Ectodermal cell (in vitro differentiated cells): ENCODE measurements at regions not wholly inside any gene's neighbourhood (a gene's known extent, or its start where the extent isn't known, plus 50 kb on each side); places are given as distances from the start of the nearest gene placed in this dataset.

ENCODE experiments used
- H3K27ac ChIP-seq: 2 replicates; pipeline ENCODE4 v1.7.0; 2013; ENCODE audit warnings: mild to moderate bottlenecking, low read depth, low read length; ENCODE audit not compliant: insufficient read depth, poor library complexity, severe bottlenecking
- H3K27me3 ChIP-seq: 2 replicates; pipeline ENCODE4 v1.7.0; 2013; ENCODE audit warnings: mild to moderate bottlenecking, low read length; ENCODE audit not compliant: insufficient read depth, control insufficient read depth, poor library complexity, severe bottlenecking
- H3K36me3 ChIP-seq: one replicate; pipeline ENCODE4 v1.7.0; 2013; ENCODE audit warnings: low read length; ENCODE audit not compliant: control insufficient read depth, insufficient read depth
- H3K4me1 ChIP-seq: one replicate; pipeline ENCODE4 v1.7.0; 2013; ENCODE audit warnings: low read length; ENCODE audit not compliant: control insufficient read depth, insufficient read depth
- H3K4me3 ChIP-seq: 2 replicates; pipeline ENCODE4 v1.7.0; 2013; ENCODE audit warnings: low read depth, low read length, control low read depth; ENCODE audit not compliant: insufficient read depth
- H3K9me3 ChIP-seq: 2 replicates; pipeline ENCODE4 v1.7.0; 2013; ENCODE audit warnings: mild to moderate bottlenecking, low read length, moderate library complexity; ENCODE audit not compliant: control insufficient read depth
- WGBS, 2 experiments: methylation state at CpG; one replicate each; pipeline ENCODE4 v1.1.7; 2013; ENCODE audit warnings: missing lambda C conversion rate in 2 of 2; 5-methylcytosine and 5-hydroxymethylcytosine counted together

- no peak overlapping the region for H3K27ac ChIP-seq
- H3K36me3 ChIP-seq: no peaks in the 10 kb centered on the region
- no peaks in the 10 kb centered on the region for H3K9me3 ChIP-seq
- no peaks in the 10 kb centered on the region for H3K27me3 ChIP-seq
- 89 to 94% methylated on average over 5 to 6 of the region's 6 CpGs for WGBS, 2 experiments
- H3K4me1 ChIP-seq: no peaks in the 10 kb centered on the region
- no peak overlapping the region for H3K4me3 ChIP-seq
Measured at GRCh38 chr3:178302966-178303930, 233.0 kb upstream of the KCNMB2 start.

- WGBS, 2 experiments: no CpG with 5 or more reads among the region's 1 CpG
- no peak overlapping the region for H3K4me3 ChIP-seq
- no peaks in the 10 kb centered on the region for H3K4me1 ChIP-seq
- H3K36me3 ChIP-seq: no peaks in the 10 kb centered on the region
- no peaks in the 10 kb centered on the region for H3K27me3 ChIP-seq
- no peak overlapping the region for H3K27ac ChIP-seq
- no peaks in the 10 kb centered on the region for H3K9me3 ChIP-seq
Measured at GRCh38 chr3:178304758-178305467, 231.3 kb upstream of the KCNMB2 start.

DNA sequence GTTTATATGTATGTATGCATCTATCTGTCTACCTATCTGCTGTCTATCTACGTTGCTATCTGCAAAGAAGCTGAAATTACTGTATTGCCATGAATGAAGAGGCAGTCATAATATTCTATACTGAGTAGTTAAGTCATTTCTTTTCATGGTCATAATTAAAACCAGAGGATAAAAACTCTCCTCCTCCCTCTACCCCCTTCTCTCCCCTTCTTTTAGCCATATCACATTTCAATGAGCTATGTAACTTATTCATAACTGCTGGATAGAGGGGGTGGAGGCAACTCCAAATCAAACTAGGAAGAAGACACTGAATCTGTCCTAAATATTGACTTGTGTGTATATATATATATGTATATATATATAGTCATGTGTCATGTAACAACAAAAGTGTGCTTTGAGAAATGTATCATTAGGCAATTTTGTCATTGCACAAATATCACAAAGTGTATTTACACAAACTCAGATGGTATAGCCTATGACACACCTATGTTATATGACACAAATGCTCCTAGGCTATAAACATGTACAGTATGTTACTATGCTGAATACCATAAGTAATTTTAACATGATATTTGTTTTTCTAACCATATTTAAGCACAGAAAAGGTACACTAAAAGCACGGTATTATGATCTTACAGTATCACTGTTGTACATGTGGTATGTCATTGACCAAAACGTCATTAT is 229.7 kb upstream of the KCNMB2 start:
- H3K27me3 ChIP-seq: no peaks in the 10 kb centered on the region
- peaks cover 4% of the 10 kb centered on the region for H3K4me1 ChIP-seq
- H3K9me3 ChIP-seq: no peaks in the 10 kb centered on the region
- no peak overlapping the region for H3K27ac ChIP-seq
- H3K36me3 ChIP-seq: no peaks in the 10 kb centered on the region
- no peak overlapping the region for H3K4me3 ChIP-seq
- 94 to 100% methylated on average over 1 to 2 of the region's 3 CpGs for WGBS, 2 experiments

- H3K9me3 ChIP-seq: no peaks in the 10 kb centered on the region
- WGBS, 2 experiments: 90 to 96% methylated on average over 1 to 2 of the region's 2 CpGs
- H3K27me3 ChIP-seq: no peaks in the 10 kb centered on the region
- no peaks in the 10 kb centered on the region for H3K36me3 ChIP-seq
- peaks cover 4% of the 10 kb centered on the region for H3K4me1 ChIP-seq
- no peak overlapping the region for H3K4me3 ChIP-seq
- no peak overlapping the region for H3K27ac ChIP-seq
Measured at GRCh38 chr3:178308771-178309170, 227.5 kb upstream of the KCNMB2 start.

- Histone ChIP-seq H3K4me3 (no peak overlapping the region), H3K27ac (no peak overlapping the region), H3K9me3 (no peaks in the 10 kb centered on the region), H3K4me1 (peaks cover 4% of the 10 kb centered on the region), H3K36me3 (no peaks in the 10 kb centered on the region), H3K27me3 (no peaks in the 10 kb centered on the region)
Measured at GRCh38 chr3:178310949-178311348, 225.3 kb upstream of the KCNMB2 start.

GRCh38 chr3:178313716-178314115 is 222.5 kb upstream of the KCNMB2 start:
- Histone ChIP-seq H3K27me3 (no peaks in the 10 kb centered on the region), H3K4me3 (no peak overlapping the region), H3K36me3 (no peaks in the 10 kb centered on the region), H3K9me3 (no peaks in the 10 kb centered on the region), H3K27ac (no peak overlapping the region), H3K4me1 (peaks cover 4% of the 10 kb centered on the region)
- WGBS, 2 experiments: 90 to 100% methylated on average over 1 of the region's 1 CpG

GRCh38 chr3:178318340-178318739 is 217.9 kb upstream of the KCNMB2 start:
- Histone ChIP-seq H3K36me3 (no peaks in the 10 kb centered on the region), H3K27me3 (no peaks in the 10 kb centered on the region), H3K9me3 (no peaks in the 10 kb centered on the region), H3K27ac (no peak overlapping the region), H3K4me1 (no peaks in the 10 kb centered on the region), H3K4me3 (no peak overlapping the region)
- 92 to 96% methylated on average over 4 of the region's 4 CpGs for WGBS, 2 experiments

DNA sequence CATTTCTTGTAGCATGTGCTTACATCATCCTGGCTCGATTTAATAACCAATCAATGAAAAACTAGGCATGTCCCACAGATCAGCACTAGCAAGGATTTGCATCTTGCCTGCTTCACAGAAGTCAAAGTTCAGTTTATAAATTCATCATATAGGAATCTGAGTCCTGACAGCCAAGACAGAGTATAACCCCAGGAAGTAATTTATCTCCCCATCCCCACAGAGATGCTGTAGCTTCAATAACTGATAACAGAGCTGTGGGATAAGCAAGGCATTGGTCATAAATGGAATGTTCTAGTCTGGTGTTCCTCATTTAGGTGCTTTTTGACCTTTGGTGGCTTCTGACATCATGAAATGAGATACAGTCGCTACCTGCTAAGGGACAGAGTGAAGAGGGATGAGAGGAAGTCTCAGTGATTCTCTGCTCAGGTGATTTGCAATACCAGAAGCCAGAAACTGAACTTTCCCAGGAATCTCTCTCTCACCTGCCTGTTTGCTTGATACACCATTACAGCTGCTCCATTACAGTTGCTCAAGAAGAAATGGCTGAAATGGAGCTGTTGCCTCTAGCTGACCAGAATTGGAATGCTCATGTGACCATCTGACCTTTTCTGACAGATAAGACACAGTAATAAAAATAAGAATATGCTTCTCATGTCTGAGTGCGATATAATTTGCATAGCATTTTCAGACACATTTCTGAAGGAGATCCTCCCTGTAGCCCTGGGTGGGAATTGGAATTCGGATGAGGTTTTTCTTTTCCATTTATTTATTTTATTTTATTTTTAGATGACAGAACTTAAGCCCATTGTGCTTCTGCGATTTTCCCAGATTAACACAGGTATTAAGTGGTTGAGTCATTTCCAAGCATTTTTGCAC is 217.1 kb upstream of the KCNMB2 start:
- no peak overlapping the region for H3K27ac ChIP-seq
- 78 to 96% methylated on average over 3 to 4 of the region's 5 CpGs for WGBS, 2 experiments
- H3K9me3 ChIP-seq: no peaks in the 10 kb centered on the region
- H3K36me3 ChIP-seq: no peaks in the 10 kb centered on the region
- H3K4me1 ChIP-seq: no peaks in the 10 kb centered on the region
- H3K27me3 ChIP-seq: no peaks in the 10 kb centered on the region
- no peak overlapping the region for H3K4me3 ChIP-seq

- Histone ChIP-seq H3K36me3 (no peaks in the 10 kb centered on the region), H3K9me3 (no peaks in the 10 kb centered on the region), H3K27ac (no peak overlapping the region), H3K27me3 (no peaks in the 10 kb centered on the region), H3K4me3 (no peak overlapping the region), H3K4me1 (no peaks in the 10 kb centered on the region)
- 94 to 97% methylated on average over 2 to 4 of the region's 4 CpGs for WGBS, 2 experiments
Measured at GRCh38 chr3:178320456-178321351, 215.5 kb upstream of the KCNMB2 start.
